Adrenal gland (tissue), 9 donors: ENCODE measurements at regions not wholly inside any gene's neighbourhood (a gene's known extent, or its start where the extent isn't known, plus 50 kb on each side); places are given as distances from the start of the nearest gene placed in this dataset.

Source experiments
- DNase-seq, 7 donors: peaks; one replicate each; pipeline ENCODE4 v3.0.0-alpha.2; 2019 to 2020
- H3K27ac ChIP-seq, 5 donors: fragments of 200-600 bp; sonication (generic) in 4 of 5; 1 replicate in 3 of 5; 2 replicates in 2 of 5; pipeline versions ENCODE4 v1.5.1 to v1.8.0; 2016 to 2020; ENCODE audit warnings: mild to moderate bottlenecking in 1 of 5
- H3K27me3 ChIP-seq: fragments of 200-600 bp; 2 replicates; pipeline ENCODE4 v1.8.0; 2021
- H3K36me3 ChIP-seq, 2 donors: fragments of 200-600 bp; replicated peaks in 1 of 2; 1 replicate in 1 of 2; 2 replicates in 1 of 2; pipeline versions ENCODE4 v1.5.1 to v1.8.0; 2018 to 2022
- H3K4me1 ChIP-seq, 2 donors: fragments of 200-600 bp; replicated peaks in 1 of 2; 1 replicate in 1 of 2; 2 replicates in 1 of 2; pipeline versions ENCODE4 v1.5.1 to v1.8.0; 2018 to 2021
- H3K4me3 ChIP-seq, 4 donors: fragments of 200-600 bp; sonication (generic) in 3 of 4; one replicate each; pipeline ENCODE4 v1.5.1; 2016 to 2018
- H3K9me3 ChIP-seq, 3 donors: fragments of 200-600 bp; sonication (generic) in 1 of 3; replicated peaks in 1 of 3; 1 replicate in 2 of 3; 2 replicates in 1 of 3; pipeline versions ENCODE4 v1.5.1 to v1.8.0; 2016 to 2021
- CTCF ChIP-seq, 6 experiments: fragments of 450-650 bp in 4 of 6; fragments of 200-600 bp in 2 of 6; sonication (generic) in 1 of 6; IDR thresholded peaks; 1 replicate in 5 of 6; 2 replicates in 1 of 6; pipeline versions ENCODE4 v1.5.1 to v1.8.0; 2016 to 2021; ENCODE audit warnings: antibody characterized with exemption in 6 of 6, mild to moderate bottlenecking in 2 of 6, moderate library complexity in 1 of 6
- POLR2A ChIP-seq, 2 donors: fragments of 450-650 bp; IDR thresholded peaks; one replicate each; pipeline ENCODE4 v1.6.1; 2017; ENCODE audit warnings: antibody characterized with exemption in 2 of 2, mild to moderate bottlenecking in 2 of 2, moderate library complexity in 1 of 2
- WGBS, 4 donors: extraction: QIAGEN DNeasy Blood & Tissue Kit in 2 of 4; methylation state at CpG; one replicate each; pipeline versions ENCODE4 v1.1.5 to v1.1.7; 2013 to 2017; 5-methylcytosine and 5-hydroxymethylcytosine counted together
- intact Hi-C, 2 donors: fragments of 100-400 bp; cut with DNase I; formaldehyde crosslinking; loops; one replicate each; pipeline versions ENCODE4 v1.14.1 to v1.15.0; 2022 to 2023
- donor health status: healthy with polysubstance abuse.
- donor health status: Bipolar disorder and iron deficiency.
- donor health status: DM: yes; HTN: yes; CAD: no.
- donor health status: DM: no; HTN: no; CAD: no.
- donor health status: DM: no; HTN: no; CAD: no.

DNA sequence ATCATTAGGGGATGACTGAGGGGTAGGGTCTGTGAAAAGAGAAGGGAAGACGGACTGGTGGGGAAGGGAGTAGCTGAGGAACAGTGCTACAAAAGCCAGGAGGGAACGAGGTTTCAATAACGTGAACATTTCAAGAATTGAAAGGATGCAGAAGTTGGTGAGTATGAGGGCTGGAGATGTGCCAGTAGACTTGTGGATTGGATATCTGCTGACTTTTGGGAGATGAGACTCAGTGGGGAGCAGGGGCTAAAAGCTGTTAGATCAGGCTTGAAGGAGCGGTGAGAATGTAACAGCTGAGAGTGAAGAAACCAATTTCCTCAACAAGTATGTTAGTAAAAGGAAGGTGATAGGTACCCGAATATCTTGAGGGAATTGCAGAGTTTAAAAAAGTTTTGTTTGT is 65.2 kb downstream of the GTPBP8 start:
- 74 to 83% (median 80%) methylated on average over 5 of the region's 5 CpGs for WGBS, 4 donors
- intact Hi-C loops: loop anchor here (5.0 to 10.0 kb wide), 2 partner anchors 79 to 231 kb away; no protein-coding TSS in a partner anchor
- Histone ChIP-seq H3K9me3 (no peaks in the 10 kb centered on the region), H3K36me3 (no peaks in the 10 kb centered on the region), H3K27me3 (no peaks in the 10 kb centered on the region), H3K4me1 (peaks cover 0 to 8% of the 10 kb centered on the region in 2 donors), H3K4me3 (no peak overlapping the region), H3K27ac (no peak overlapping the region)
- TF ChIP-seq CTCF (IDR thresholded peaks at IDR 0.05): no peak
- DNase-seq: no peak

- no peak overlapping the region for H3K27ac ChIP-seq
- H3K4me3 ChIP-seq: no peak overlapping the region
- no peak for TF ChIP-seq POLR2A (IDR thresholded peaks at IDR 0.05)
- TF ChIP-seq CTCF (IDR thresholded peaks at IDR 0.05): no peak
- no peaks in the 10 kb centered on the region for H3K36me3 ChIP-seq
- H3K27me3 ChIP-seq: no peaks in the 10 kb centered on the region
- no peaks in the 10 kb centered on the region for H3K9me3 ChIP-seq
- 60 to 76% (median 64%) methylated on average over 3 of the region's 3 CpGs for WGBS, 4 donors
- DNase-seq: no peak
- intact Hi-C loops: loop anchor here (5.0 to 10.0 kb wide), 2 partner anchors 78 to 230 kb away; no protein-coding TSS in a partner anchor
- H3K4me1 ChIP-seq: no peaks in the 10 kb centered on the region
These were observed 66.3 kb downstream of the GTPBP8 start for GRCh38 chr3:113057117-113057516.

- 90 to 97% (median 93%) methylated on average over 2 to 3 of the region's 3 CpGs for WGBS, 4 donors
- intact Hi-C loops: loop anchor here (5.0 to 10.0 kb wide), 2 partner anchors 77 to 229 kb away; no protein-coding TSS in a partner anchor
- Histone ChIP-seq H3K9me3 (no peaks in the 10 kb centered on the region), H3K27ac (no peak overlapping the region), H3K4me3 (no peak overlapping the region), H3K4me1 (no peaks in the 10 kb centered on the region), H3K36me3 (no peaks in the 10 kb centered on the region), H3K27me3 (no peaks in the 10 kb centered on the region)
- TF ChIP-seq CTCF (IDR thresholded peaks at IDR 0.05): no peak
- no peak for TF ChIP-seq POLR2A (IDR thresholded peaks at IDR 0.05)
- no peak for DNase-seq
These were observed 67.4 kb downstream of the GTPBP8 start for GRCh38 chr3:113058188-113058587.

GRCh38 chr3:113062705-113063104 is 71.9 kb downstream of the GTPBP8 start:
- Histone ChIP-seq H3K27ac (no peak overlapping the region), H3K27me3 (no peaks in the 10 kb centered on the region), H3K4me3 (no peak overlapping the region), H3K36me3 (no peaks in the 10 kb centered on the region), H3K4me1 (no peaks in the 10 kb centered on the region), H3K9me3 (no peaks in the 10 kb centered on the region)
- TF ChIP-seq CTCF (IDR thresholded peaks at IDR 0.05) (no peak), POLR2A (IDR thresholded peaks at IDR 0.05) (no peak)
- DNase-seq: no peak
- intact Hi-C loops: no loop called here
